Fibroblast of the aortic adventitia (primary cell): ENCODE measurements at regions not wholly inside any gene's neighbourhood (a gene's known extent, or its start where the extent isn't known, plus 50 kb on each side); places are given as distances from the start of the nearest gene placed in this dataset.

Experiments
- DNase-seq: peaks from one replicate; pipeline ENCODE4 v3.0.0-alpha.2; 2010; ENCODE audit warnings: low read depth
- H3K4me3 ChIP-seq: 2 replicates; pipeline ENCODE4 v1.5.1; 2011; ENCODE audit warnings: low read depth, mild to moderate bottlenecking, control low read depth, low read length, moderate library complexity
- TF ChIP-seq, protein P1 (sequence below): IDR thresholded peaks from 2 replicates; pipeline ENCODE4 v1.5.1; 2011; ENCODE audit warnings: mild to moderate bottlenecking, low read length, control low read depth, inconsistent platforms; ENCODE audit not compliant: insufficient read depth

GRCh38 chr12:91851741-91852477 is 293.7 kb downstream of the BTG1 start:
- TF ChIP-seq, protein P1, sequence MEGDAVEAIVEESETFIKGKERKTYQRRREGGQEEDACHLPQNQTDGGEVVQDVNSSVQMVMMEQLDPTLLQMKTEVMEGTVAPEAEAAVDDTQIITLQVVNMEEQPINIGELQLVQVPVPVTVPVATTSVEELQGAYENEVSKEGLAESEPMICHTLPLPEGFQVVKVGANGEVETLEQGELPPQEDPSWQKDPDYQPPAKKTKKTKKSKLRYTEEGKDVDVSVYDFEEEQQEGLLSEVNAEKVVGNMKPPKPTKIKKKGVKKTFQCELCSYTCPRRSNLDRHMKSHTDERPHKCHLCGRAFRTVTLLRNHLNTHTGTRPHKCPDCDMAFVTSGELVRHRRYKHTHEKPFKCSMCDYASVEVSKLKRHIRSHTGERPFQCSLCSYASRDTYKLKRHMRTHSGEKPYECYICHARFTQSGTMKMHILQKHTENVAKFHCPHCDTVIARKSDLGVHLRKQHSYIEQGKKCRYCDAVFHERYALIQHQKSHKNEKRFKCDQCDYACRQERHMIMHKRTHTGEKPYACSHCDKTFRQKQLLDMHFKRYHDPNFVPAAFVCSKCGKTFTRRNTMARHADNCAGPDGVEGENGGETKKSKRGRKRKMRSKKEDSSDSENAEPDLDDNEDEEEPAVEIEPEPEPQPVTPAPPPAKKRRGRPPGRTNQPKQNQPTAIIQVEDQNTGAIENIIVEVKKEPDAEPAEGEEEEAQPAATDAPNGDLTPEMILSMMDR: no peak
- H3K4me3 ChIP-seq: no peak overlapping the region
- no peak for DNase-seq

DNA sequence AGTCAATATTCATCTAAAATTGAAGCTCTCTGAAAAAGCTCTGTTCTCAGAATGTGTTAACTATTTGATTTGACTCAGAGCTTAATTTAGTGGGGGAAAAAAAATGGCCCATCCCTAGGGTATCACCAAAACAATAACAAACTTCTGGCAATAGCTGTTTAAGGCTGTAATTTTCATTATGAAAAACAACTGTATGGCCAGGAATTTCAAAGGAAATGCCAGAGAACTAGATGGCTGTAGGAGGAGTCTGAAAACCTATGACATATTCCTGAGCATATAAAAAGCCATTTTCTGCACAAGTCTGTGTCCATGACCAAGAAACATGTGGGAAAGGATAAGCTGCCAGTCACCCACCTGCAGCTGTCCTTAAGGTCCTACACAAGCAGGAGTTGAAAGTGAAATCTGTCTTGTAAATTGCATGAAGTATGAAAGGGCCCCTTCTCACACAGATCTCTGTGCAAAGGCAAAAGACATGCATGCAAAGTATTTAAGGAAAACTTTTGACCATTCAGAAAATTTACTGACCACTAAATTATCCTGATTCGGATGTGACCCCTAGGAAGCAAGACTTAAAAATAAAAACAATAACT is 299.1 kb downstream of the BTG1 start:
- TF ChIP-seq, protein P1: no peak
- DNase-seq: no peak

GRCh38 chr12:91845365-91845764 is 300.3 kb downstream of the BTG1 start:
- DNase-seq: no peak
- no peak overlapping the region for H3K4me3 ChIP-seq
- TF ChIP-seq, protein P1: no peak

More for the DNA sequence above, 299.1 kb downstream of the BTG1 start:
- no peak overlapping the region for H3K4me3 ChIP-seq

GRCh38 chr12:91841822-91842221 is 303.8 kb downstream of the BTG1 start:
- H3K4me3 ChIP-seq: no peak overlapping the region
- TF ChIP-seq, protein P1: no peak
- no peak for DNase-seq

- DNase-seq: no peak
- TF ChIP-seq, protein P1: no peak
- no peak overlapping the region for H3K4me3 ChIP-seq
Observed at GRCh38 chr12:91836696-91837095, 308.9 kb downstream of the BTG1 start.

GRCh38 chr12:91836264-91836663 is 309.4 kb downstream of the BTG1 start:
- TF ChIP-seq, protein P1: no peak
- H3K4me3 ChIP-seq: no peak overlapping the region
- DNase-seq: no peak
